ENCODE measurements at regions not wholly inside any gene's neighbourhood (a gene's known extent, or its start where the extent isn't known, plus 50 kb on each side); places are given as distances from the start of the nearest gene placed in this dataset.

DNA sequence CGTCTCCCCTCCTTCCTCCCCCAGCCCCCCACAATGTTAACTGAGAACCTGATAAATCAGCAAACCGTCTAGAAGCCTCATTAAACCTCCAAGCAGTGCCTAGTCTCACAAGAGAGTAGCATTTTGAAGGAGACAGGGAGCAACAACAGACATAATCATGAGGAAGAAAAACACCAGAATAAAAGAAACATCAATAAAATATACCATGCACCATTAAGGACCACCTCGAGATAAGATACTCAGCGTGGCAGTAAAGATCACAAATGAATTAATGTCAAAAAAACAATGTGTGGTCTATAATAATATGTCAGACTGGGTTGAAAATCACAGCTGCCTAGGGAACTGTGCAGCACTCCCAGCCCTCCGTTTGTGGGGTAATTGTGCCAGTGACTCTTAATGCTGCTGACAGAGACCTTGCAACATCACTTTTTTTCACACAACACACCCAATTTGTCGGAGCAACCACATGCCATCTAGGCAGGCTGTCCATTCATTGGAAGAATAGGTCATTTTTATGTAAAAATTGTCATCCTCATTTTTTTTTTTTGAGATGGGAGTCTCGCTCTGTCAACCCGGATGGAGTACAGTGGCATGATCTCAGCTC lies 450.8 kb upstream of the WWC1 start:
- Histone ChIP-seq H3K36me3 (ENCODE audit: control insufficient read depth, insufficient read depth, low read length) (no peaks in the 10 kb centered on the region), H3K4me3 (ENCODE audit: insufficient read depth, low read depth, low read length, poor library complexity, severe bottlenecking) (no peak overlapping the region), H3K4me1 (ENCODE audit: control insufficient read depth, insufficient read depth, low read length, poor library complexity, severe bottlenecking) (no peaks in the 10 kb centered on the region), H3K9me3 (ENCODE audit: control insufficient read depth, low read length) (no peaks in the 10 kb centered on the region), H3K27me3 (replicated peaks; ENCODE audit: control insufficient read depth, insufficient read depth, low read length, poor library complexity, severe bottlenecking) (no peaks in the 10 kb centered on the region), H3K27ac (ENCODE audit: insufficient read depth, low read length, poor library complexity, severe bottlenecking) (no peak overlapping the region)
- DNase-seq, result no peak

DNA sequence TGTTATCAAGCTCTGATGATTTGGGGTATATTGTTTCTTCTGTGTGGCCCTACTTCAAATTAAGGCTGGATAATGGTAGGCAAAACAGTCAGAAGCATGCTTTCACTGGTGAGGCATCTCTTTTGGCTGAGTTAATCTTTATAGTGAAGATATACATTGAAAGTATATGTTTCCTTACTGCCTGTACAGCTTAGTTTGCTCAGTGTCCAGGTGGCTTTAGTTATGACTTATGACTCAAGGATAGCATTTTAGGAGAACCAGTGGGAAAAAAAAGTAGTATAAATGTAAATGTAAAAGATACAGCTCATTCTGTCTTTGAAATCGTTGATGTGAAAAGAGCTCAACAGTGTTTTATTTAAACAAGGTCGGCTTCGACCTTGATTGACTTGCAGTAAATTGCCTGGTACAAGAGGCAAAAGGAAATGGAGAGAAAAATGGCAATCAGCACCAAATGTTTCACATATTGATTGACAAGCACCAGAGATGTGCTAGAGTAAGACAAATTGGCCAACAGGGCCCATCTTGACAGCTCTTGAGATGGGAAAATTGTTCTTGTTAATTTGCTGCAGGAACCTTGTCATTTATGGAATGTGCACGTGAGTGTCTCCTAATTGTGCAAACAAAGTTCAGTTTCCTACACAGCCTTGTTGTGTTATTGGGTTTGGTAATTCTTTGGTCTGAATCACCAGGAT lies 447.4 kb upstream of the WWC1 start:
- DNase-seq, result no peak
- H3K4me3 ChIP-seq (ENCODE audit: insufficient read depth, low read depth, low read length, poor library complexity, severe bottlenecking), result no peak overlapping the region
- H3K27ac ChIP-seq (ENCODE audit: insufficient read depth, low read length, poor library complexity, severe bottlenecking), result no peak overlapping the region
- H3K9me3 ChIP-seq (ENCODE audit: control insufficient read depth, low read length), result no peaks in the 10 kb centered on the region
- H3K27me3 ChIP-seq (replicated peaks; ENCODE audit: control insufficient read depth, insufficient read depth, low read length, poor library complexity, severe bottlenecking), result no peaks in the 10 kb centered on the region
- no peaks in the 10 kb centered on the region for H3K4me1 ChIP-seq (ENCODE audit: control insufficient read depth, insufficient read depth, low read length, poor library complexity, severe bottlenecking)
- H3K36me3 ChIP-seq (ENCODE audit: control insufficient read depth, insufficient read depth, low read length), result no peaks in the 10 kb centered on the region

DNA sequence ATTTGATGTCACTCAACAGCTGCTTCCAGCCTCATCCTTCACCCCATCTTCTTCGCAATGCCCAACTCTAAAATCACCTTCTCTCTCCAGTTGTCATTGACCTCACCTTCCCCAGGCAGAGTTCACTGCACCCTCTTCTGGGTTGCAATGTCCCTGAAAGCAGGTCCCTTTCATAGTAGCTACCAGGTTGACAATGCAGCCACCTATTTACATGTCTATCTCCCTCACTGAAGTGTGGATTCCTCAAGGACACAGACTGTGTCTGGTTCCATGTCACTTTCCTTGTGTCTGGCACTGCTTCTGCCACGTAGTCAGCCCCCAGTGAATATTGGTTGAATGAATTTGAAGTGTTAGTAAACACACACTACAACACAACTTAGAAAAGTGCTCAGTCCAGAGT lies 445.5 kb upstream of the WWC1 start:
- H3K9me3 ChIP-seq (ENCODE audit: control insufficient read depth, low read length), result no peaks in the 10 kb centered on the region
- no peak overlapping the region for H3K27ac ChIP-seq (ENCODE audit: insufficient read depth, low read length, poor library complexity, severe bottlenecking)
- DNase-seq, result no peak
- H3K36me3 ChIP-seq (ENCODE audit: control insufficient read depth, insufficient read depth, low read length), result no peaks in the 10 kb centered on the region
- no peak overlapping the region for H3K4me3 ChIP-seq (ENCODE audit: insufficient read depth, low read depth, low read length, poor library complexity, severe bottlenecking)
- H3K27me3 ChIP-seq (replicated peaks; ENCODE audit: control insufficient read depth, insufficient read depth, low read length, poor library complexity, severe bottlenecking), result no peaks in the 10 kb centered on the region
- H3K4me1 ChIP-seq (ENCODE audit: control insufficient read depth, insufficient read depth, low read length, poor library complexity, severe bottlenecking), result no peaks in the 10 kb centered on the region

DNA sequence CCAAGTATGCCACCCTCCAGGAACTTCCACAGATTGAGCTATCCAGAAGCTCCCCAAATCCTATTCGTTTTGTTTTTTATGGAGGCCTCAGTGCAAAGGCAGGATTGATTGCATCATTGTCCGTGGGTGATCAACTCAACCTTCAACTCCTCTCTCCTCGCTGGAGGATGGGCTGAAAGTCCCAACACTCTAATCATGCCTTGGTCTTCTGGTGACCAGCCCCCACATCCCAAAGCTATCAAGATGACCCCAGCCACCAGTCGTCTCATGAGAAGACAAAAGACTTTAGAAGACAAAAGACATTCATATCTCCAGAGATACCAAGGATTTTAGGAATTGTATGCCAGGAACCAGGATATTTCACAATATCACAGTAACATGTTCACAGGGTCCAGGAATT lies 441.6 kb upstream of the WWC1 start:
- Histone ChIP-seq H3K36me3 (ENCODE audit: control insufficient read depth, insufficient read depth, low read length) (no peaks in the 10 kb centered on the region), H3K27ac (ENCODE audit: insufficient read depth, low read length, poor library complexity, severe bottlenecking) (no peak overlapping the region), H3K4me1 (ENCODE audit: control insufficient read depth, insufficient read depth, low read length, poor library complexity, severe bottlenecking) (no peaks in the 10 kb centered on the region), H3K27me3 (replicated peaks; ENCODE audit: control insufficient read depth, insufficient read depth, low read length, poor library complexity, severe bottlenecking) (no peaks in the 10 kb centered on the region), H3K9me3 (ENCODE audit: control insufficient read depth, low read length) (no peaks in the 10 kb centered on the region), H3K4me3 (ENCODE audit: insufficient read depth, low read depth, low read length, poor library complexity, severe bottlenecking) (no peak overlapping the region)
- no peak for DNase-seq

DNA sequence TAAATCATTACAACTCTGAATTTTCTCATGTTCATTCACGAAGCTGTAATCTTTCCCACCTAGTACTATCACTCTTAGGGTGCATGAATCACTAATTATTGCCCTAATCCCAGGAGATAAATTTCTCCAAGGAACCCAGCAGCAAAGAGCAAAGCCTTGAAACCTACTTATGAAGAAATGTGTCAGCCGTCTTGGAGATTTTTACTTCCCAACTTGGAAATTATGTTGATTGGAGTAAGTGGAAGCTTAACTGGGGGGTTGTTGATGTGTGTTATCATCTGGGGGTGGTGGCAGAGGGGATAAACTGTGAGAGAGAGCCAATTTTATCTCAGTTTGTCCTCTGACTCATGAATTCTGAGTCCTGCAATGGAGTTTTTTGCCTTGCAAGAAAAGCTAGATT lies 440.5 kb upstream of the WWC1 start:
- no peak overlapping the region for H3K4me3 ChIP-seq (ENCODE audit: insufficient read depth, low read depth, low read length, poor library complexity, severe bottlenecking)
- no peaks in the 10 kb centered on the region for H3K9me3 ChIP-seq (ENCODE audit: control insufficient read depth, low read length)
- no peaks in the 10 kb centered on the region for H3K36me3 ChIP-seq (ENCODE audit: control insufficient read depth, insufficient read depth, low read length)
- H3K4me1 ChIP-seq (ENCODE audit: control insufficient read depth, insufficient read depth, low read length, poor library complexity, severe bottlenecking), result no peaks in the 10 kb centered on the region
- H3K27me3 ChIP-seq (replicated peaks; ENCODE audit: control insufficient read depth, insufficient read depth, low read length, poor library complexity, severe bottlenecking), result no peaks in the 10 kb centered on the region
- no peak for DNase-seq
- H3K27ac ChIP-seq (ENCODE audit: insufficient read depth, low read length, poor library complexity, severe bottlenecking), result no peak overlapping the region

DNA sequence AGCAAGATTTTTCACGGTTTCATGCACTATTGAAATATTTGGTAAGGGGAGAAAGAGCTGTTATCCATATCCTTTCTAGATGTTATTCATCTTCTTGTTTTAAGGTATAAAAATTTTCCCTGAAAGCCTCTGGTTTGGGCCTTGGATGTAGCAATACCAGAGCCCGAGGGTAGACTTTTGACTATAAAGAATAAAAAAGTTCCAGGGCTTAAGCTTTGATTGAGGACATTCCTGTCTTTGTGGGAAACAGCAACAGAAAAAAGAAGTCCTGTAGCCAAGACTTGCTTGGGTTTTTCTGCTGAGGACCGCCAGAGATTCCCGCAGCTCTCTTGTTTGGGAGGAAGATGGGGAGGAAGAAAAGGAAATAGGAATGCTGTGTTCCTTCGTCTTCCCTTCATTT lies 440.0 kb upstream of the WWC1 start:
- Histone ChIP-seq H3K9me3 (ENCODE audit: control insufficient read depth, low read length) (no peaks in the 10 kb centered on the region), H3K36me3 (ENCODE audit: control insufficient read depth, insufficient read depth, low read length) (no peaks in the 10 kb centered on the region)
- DNase-seq, result no peak

DNA sequence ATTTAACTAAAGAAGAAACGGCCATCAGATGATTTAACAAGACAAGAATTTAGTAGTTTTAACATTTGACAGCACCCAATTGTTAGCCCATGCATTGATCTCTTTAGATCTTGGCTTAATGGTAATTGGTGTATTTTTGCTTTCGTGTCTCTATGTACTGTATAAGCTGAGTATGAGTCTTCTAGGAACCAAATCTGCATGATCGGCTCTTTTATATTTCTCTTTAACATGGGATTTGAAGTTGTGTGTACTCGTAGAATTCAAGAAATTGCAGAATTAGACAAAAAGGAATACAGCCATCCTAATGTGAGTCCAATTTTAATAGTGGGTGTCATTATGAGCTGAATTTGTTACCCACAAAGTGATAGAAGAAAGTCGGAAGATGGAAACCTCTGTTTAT lies 438.9 kb upstream of the WWC1 start:
- Histone ChIP-seq H3K36me3 (ENCODE audit: control insufficient read depth, insufficient read depth, low read length) (no peaks in the 10 kb centered on the region), H3K9me3 (ENCODE audit: control insufficient read depth, low read length) (no peaks in the 10 kb centered on the region), H3K4me3 (ENCODE audit: insufficient read depth, low read depth, low read length, poor library complexity, severe bottlenecking) (no peak overlapping the region), H3K4me1 (ENCODE audit: control insufficient read depth, insufficient read depth, low read length, poor library complexity, severe bottlenecking) (no peaks in the 10 kb centered on the region), H3K27ac (ENCODE audit: insufficient read depth, low read length, poor library complexity, severe bottlenecking) (no peak overlapping the region), H3K27me3 (replicated peaks; ENCODE audit: control insufficient read depth, insufficient read depth, low read length, poor library complexity, severe bottlenecking) (no peaks in the 10 kb centered on the region)
- DNase-seq, result no peak

More for the DNA sequence above, 440.0 kb upstream of the WWC1 start:
- H3K27ac ChIP-seq (ENCODE audit: insufficient read depth, low read length, poor library complexity, severe bottlenecking), result no peak overlapping the region
- no peaks in the 10 kb centered on the region for H3K4me1 ChIP-seq (ENCODE audit: control insufficient read depth, insufficient read depth, low read length, poor library complexity, severe bottlenecking)
- no peak overlapping the region for H3K4me3 ChIP-seq (ENCODE audit: insufficient read depth, low read depth, low read length, poor library complexity, severe bottlenecking)
- H3K27me3 ChIP-seq (replicated peaks; ENCODE audit: control insufficient read depth, insufficient read depth, low read length, poor library complexity, severe bottlenecking), result no peaks in the 10 kb centered on the region

DNA sequence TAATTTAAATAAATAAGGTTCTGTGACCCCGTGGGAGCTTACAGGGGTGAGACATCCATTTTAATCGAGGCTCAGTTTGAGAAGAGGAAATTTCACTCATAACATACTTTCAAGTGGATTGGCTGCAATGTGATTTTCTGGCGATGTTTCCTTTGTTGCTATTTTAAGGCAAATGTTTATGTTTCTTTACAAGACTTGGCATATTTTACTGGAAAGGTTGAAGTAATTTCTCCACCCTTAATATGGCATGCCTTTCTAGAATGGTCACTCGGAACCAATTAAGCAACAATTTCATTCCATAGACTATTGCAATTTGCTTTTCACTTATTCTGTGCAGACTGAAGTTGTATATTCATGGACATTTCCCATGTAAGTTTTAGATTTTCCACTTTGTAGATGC lies 438.0 kb upstream of the WWC1 start:
- no peaks in the 10 kb centered on the region for H3K36me3 ChIP-seq (ENCODE audit: control insufficient read depth, insufficient read depth, low read length)
- H3K9me3 ChIP-seq (ENCODE audit: control insufficient read depth, low read length), result no peaks in the 10 kb centered on the region
- no peak for DNase-seq
- H3K4me1 ChIP-seq (ENCODE audit: control insufficient read depth, insufficient read depth, low read length, poor library complexity, severe bottlenecking), result no peaks in the 10 kb centered on the region
- H3K4me3 ChIP-seq (ENCODE audit: insufficient read depth, low read depth, low read length, poor library complexity, severe bottlenecking), result no peak overlapping the region
- no peaks in the 10 kb centered on the region for H3K27me3 ChIP-seq (replicated peaks; ENCODE audit: control insufficient read depth, insufficient read depth, low read length, poor library complexity, severe bottlenecking)
- no peak overlapping the region for H3K27ac ChIP-seq (ENCODE audit: insufficient read depth, low read length, poor library complexity, severe bottlenecking)

DNA sequence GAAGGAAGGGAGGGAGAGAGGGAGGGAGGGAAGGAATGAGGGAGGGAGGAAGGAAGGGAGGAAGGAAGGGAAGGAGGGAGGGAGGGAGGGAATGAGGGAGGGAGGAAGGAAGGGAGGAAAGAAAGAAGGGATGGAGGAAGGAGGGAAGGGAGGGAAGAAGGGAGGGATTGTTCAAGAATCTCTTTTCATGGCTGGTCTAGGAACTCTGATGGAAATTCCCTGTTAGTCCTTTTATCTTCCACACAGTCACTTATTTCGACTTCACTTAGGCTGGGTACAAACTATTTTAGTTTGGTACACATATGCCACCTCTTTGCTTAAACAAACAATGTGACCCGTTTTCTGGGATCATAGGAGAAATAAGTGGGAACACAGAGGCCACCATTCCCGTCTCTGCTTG lies 435.6 kb upstream of the WWC1 start:
- no peaks in the 10 kb centered on the region for H3K4me1 ChIP-seq (ENCODE audit: control insufficient read depth, insufficient read depth, low read length, poor library complexity, severe bottlenecking)
- DNase-seq, result no peak
- no peaks in the 10 kb centered on the region for H3K9me3 ChIP-seq (ENCODE audit: control insufficient read depth, low read length)
- H3K27me3 ChIP-seq (replicated peaks; ENCODE audit: control insufficient read depth, insufficient read depth, low read length, poor library complexity, severe bottlenecking), result no peaks in the 10 kb centered on the region
- no peak overlapping the region for H3K4me3 ChIP-seq (ENCODE audit: insufficient read depth, low read depth, low read length, poor library complexity, severe bottlenecking)
- H3K27ac ChIP-seq (ENCODE audit: insufficient read depth, low read length, poor library complexity, severe bottlenecking), result no peak overlapping the region
- no peaks in the 10 kb centered on the region for H3K36me3 ChIP-seq (ENCODE audit: control insufficient read depth, insufficient read depth, low read length)

DNA sequence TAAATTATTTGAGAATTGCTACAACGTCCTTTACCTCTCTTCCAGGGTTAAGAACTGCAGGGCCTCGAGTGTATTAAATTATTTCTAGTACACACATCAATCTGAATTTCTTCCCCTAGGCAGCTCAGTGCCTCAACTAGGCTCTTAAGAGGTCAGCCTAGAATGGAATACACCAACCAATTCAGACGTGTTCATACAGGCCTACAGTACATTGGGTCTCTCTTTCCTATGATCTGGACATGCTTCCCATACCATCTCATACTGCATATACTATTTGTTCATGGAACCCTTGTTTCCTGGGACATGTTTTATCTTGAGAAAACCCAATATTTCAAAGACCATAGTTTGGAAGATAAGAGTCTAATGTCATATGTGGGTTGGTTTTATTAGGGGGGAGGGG lies 434.1 kb upstream of the WWC1 start:
- Histone ChIP-seq H3K4me1 (ENCODE audit: control insufficient read depth, insufficient read depth, low read length, poor library complexity, severe bottlenecking) (no peaks in the 10 kb centered on the region), H3K4me3 (ENCODE audit: insufficient read depth, low read depth, low read length, poor library complexity, severe bottlenecking) (no peak overlapping the region), H3K9me3 (ENCODE audit: control insufficient read depth, low read length) (no peaks in the 10 kb centered on the region), H3K27me3 (replicated peaks; ENCODE audit: control insufficient read depth, insufficient read depth, low read length, poor library complexity, severe bottlenecking) (no peaks in the 10 kb centered on the region), H3K27ac (ENCODE audit: insufficient read depth, low read length, poor library complexity, severe bottlenecking) (no peak overlapping the region), H3K36me3 (ENCODE audit: control insufficient read depth, insufficient read depth, low read length) (no peaks in the 10 kb centered on the region)
- no peak for DNase-seq

Data from effector memory CD4-positive, alpha-beta T cell (primary cell).